ENCODE measurements at regions not wholly inside any gene's neighbourhood (a gene's known extent, or its start where the extent isn't known, plus 50 kb on each side); places are given as distances from the start of the nearest gene placed in this dataset.

DNA sequence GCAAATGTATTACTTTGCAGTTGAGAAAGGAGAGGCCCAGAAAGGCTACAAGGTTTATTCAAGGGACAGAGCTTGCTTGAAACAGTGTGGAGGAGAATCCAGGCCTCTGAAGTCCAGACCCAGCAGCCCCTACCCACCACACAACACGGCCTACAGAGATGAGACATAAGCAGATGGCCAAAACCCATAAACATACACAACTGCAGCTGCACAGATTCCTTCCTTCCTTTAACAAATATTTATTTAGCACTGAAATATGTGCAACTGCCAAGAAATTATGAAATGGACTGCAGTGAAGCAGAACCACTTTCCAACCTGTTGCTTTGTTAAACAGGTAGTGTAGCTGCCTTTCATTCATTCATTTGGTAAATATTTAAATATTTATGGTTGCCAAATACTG lies 122.3 kb downstream of the SPATA19 start:
- Histone ChIP-seq H3K4me2 (no peak overlapping the region), H3K27ac (no peak overlapping the region), H3K9me3 (no peaks in the 10 kb centered on the region), H3K4me1 (no peaks in the 10 kb centered on the region), H3K4me3 (no peak overlapping the region)
- 0% methylated on average over 1 of the region's 1 CpG for WGBS (ENCODE audit: missing lambda C conversion rate)
- TF ChIP-seq NFE2L2 (conservative IDR thresholded peaks at IDR 0.05; ENCODE audit: low read length): no peak
- TF ChIP-seq HOXB5 (CRISPR knock-in tag; IDR thresholded peaks at IDR 0.05): no peak
- ATAC-seq (no peak), DNase-seq (ENCODE audit: low read depth in 1 of 2, low spot score in 1 of 2) (no peak), FAIRE-seq (no peak)
- ChIA-PET POLR2A (no interaction called here), CTCF (no interaction called here)

- ATAC-seq: no peak
- Histone ChIP-seq H3K9me3 (no peaks in the 10 kb centered on the region), H3K4me2 (no peak overlapping the region), H3K4me1 (no peaks in the 10 kb centered on the region), H3K4me3 (no peak overlapping the region), H3K27ac (no peak overlapping the region)
- TF ChIP-seq HOXB13 (CRISPR knock-in tag; IDR thresholded peaks at IDR 0.05; ENCODE audit: low read depth): no peak
- no peak for TF ChIP-seq CHD4 (IDR thresholded peaks at IDR 0.05; ENCODE audit: borderline replicate concordance)
- no peak for TF ChIP-seq KDM5A (IDR thresholded peaks at IDR 0.05)
- TF ChIP-seq MYC (IDR thresholded peaks at IDR 0.05; ENCODE audit: borderline replicate concordance, low read length): no peak
- no peak for TF ChIP-seq RNF2 (IDR thresholded peaks at IDR 0.05; ENCODE audit: borderline replicate concordance, low read depth)
- TF ChIP-seq USF2 (IDR thresholded peaks at IDR 0.05): no peak
- TF ChIP-seq ZC3H11A (IDR thresholded peaks at IDR 0.05): no peak
- TF ChIP-seq ESRRA (IDR thresholded peaks at IDR 0.05; ENCODE audit: borderline replicate concordance, low read length): no peak
- TF ChIP-seq PHF8 (IDR thresholded peaks at IDR 0.05; ENCODE audit: borderline replicate concordance, low read depth): no peak
- TF ChIP-seq NFE2L2 (conservative IDR thresholded peaks at IDR 0.05; ENCODE audit: low read length): no peak
- TF ChIP-seq HOXA7 (CRISPR knock-in tag; IDR thresholded peaks at IDR 0.05): no peak
- TF ChIP-seq EHMT2 (IDR thresholded peaks at IDR 0.05; ENCODE audit: low read depth): no peak
- no peak for TF ChIP-seq HEYL (CRISPR knock-in tag; IDR thresholded peaks at IDR 0.05)
- no peak for TF ChIP-seq RAD21 (conservative IDR thresholded peaks at IDR 0.05 in 1 of 2, IDR thresholded peaks at IDR 0.05 in 1 of 2)
- no peak for TF ChIP-seq POLR2AphosphoS2 (conservative IDR thresholded peaks at IDR 0.05; ENCODE audit: low read length)
- no peak for TF ChIP-seq NPAS2 (CRISPR knock-in tag; IDR thresholded peaks at IDR 0.05; ENCODE audit: borderline replicate concordance)
- DNase-seq (ENCODE audit: low read depth in 1 of 2, low spot score in 1 of 2): no peak
- 0% methylated on average over 1 of the region's 6 CpGs for WGBS (ENCODE audit: missing lambda C conversion rate)
- no peak for FAIRE-seq
- CTCF ChIA-PET: no interaction called here
- POLR2A ChIA-PET: no interaction called here
Measured at GRCh38 chr11:133720951-133721350, 124.4 kb downstream of the SPATA19 start.

- no peak overlapping the region for H3K27ac ChIP-seq
- no peak overlapping the region for H3K4me2 ChIP-seq
- CTCF ChIA-PET: no interaction called here
- TF ChIP-seq ATOH8 (CRISPR knock-in tag; IDR thresholded peaks at IDR 0.05; ENCODE audit: low read depth): no peak
- TF ChIP-seq EHF (CRISPR knock-in tag; IDR thresholded peaks at IDR 0.05): no peak
- TF ChIP-seq MYC (IDR thresholded peaks at IDR 0.05; ENCODE audit: borderline replicate concordance, low read length): no peak
- no peak for TF ChIP-seq EP300 (IDR thresholded peaks at IDR 0.05)
- TF ChIP-seq KDM1A (IDR thresholded peaks at IDR 0.05; ENCODE audit: low read depth): no peak
- TF ChIP-seq HEYL (CRISPR knock-in tag; IDR thresholded peaks at IDR 0.05): no peak
- TF ChIP-seq MAX (IDR thresholded peaks at IDR 0.05): no peak
- no peak for TF ChIP-seq CHD2 (IDR thresholded peaks at IDR 0.05; ENCODE audit: low read length, partially characterized antibody)
- no peak for TF ChIP-seq HOXB5 (CRISPR knock-in tag; IDR thresholded peaks at IDR 0.05)
- no peak for TF ChIP-seq POLR2A (IDR thresholded peaks at IDR 0.05; ENCODE audit: low read length)
- no peak for TF ChIP-seq ELK1 (IDR thresholded peaks at IDR 0.05; ENCODE audit: low read depth, low read length)
- TF ChIP-seq HDAC2 (IDR thresholded peaks at IDR 0.05): no peak
- TF ChIP-seq FOSB (CRISPR knock-in tag; IDR thresholded peaks at IDR 0.05): no peak
- TF ChIP-seq MAZ (IDR thresholded peaks at IDR 0.05; ENCODE audit: borderline replicate concordance, low read depth, low read length): no peak
- no peak for TF ChIP-seq GATA3 (IDR thresholded peaks at IDR 0.05; ENCODE audit: borderline replicate concordance)
- TF ChIP-seq CHD4 (IDR thresholded peaks at IDR 0.05; ENCODE audit: borderline replicate concordance): no peak
- TF ChIP-seq ZC3H11A (IDR thresholded peaks at IDR 0.05): no peak
- no peak for TF ChIP-seq TP53 (CRISPR knock-in tag; IDR thresholded peaks at IDR 0.05)
- TF ChIP-seq ZNF302 (CRISPR knock-in tag; IDR thresholded peaks at IDR 0.05): no peak
- H3K9me3 ChIP-seq: no peaks in the 10 kb centered on the region
- no peak overlapping the region for H3K4me3 ChIP-seq
- POLR2A ChIA-PET: no interaction called here
- WGBS (ENCODE audit: missing lambda C conversion rate): 8% methylated on average over 15 of the region's 17 CpGs
- H3K4me1 ChIP-seq: no peaks in the 10 kb centered on the region
- no peak for DNase-seq (ENCODE audit: low read depth in 1 of 2, low spot score in 1 of 2)
- ATAC-seq: no peak
- no peak for FAIRE-seq
Measured at GRCh38 chr11:133719532-133720235, 125.6 kb downstream of the SPATA19 start.

All from A549 (cell line).